ENCODE measurements at regions not wholly inside any gene's neighbourhood (a gene's known extent, or its start where the extent isn't known, plus 50 kb on each side); places are given as distances from the start of the nearest gene placed in this dataset.

DNA sequence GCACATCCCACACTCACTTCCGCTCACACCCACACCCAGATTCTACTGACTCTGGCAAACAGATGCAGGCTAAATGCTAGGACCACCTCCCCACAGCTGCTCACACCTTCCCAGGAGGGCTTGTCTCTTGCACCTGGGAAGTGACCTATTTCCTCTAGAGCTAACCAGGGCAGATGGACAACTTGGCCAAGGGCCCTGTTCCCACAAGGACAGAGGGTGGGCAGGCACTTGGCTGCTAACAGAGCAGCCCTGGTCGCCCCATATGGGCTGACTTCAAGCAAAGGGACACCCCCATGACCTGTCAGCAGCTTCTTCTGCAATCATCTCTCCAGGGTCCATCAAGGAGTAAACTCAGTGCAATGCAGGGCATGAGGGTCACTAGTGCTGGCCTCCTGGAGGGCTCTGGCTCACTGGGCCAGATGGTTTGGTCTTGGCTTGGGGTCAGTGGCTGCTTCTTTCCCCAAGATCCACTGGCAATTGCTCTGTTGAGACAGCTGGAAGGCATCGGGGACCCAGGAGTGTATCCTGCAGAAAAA lies 641.5 kb downstream of the PLPP3 start (continued):
- TF ChIP-seq, protein P1, sequence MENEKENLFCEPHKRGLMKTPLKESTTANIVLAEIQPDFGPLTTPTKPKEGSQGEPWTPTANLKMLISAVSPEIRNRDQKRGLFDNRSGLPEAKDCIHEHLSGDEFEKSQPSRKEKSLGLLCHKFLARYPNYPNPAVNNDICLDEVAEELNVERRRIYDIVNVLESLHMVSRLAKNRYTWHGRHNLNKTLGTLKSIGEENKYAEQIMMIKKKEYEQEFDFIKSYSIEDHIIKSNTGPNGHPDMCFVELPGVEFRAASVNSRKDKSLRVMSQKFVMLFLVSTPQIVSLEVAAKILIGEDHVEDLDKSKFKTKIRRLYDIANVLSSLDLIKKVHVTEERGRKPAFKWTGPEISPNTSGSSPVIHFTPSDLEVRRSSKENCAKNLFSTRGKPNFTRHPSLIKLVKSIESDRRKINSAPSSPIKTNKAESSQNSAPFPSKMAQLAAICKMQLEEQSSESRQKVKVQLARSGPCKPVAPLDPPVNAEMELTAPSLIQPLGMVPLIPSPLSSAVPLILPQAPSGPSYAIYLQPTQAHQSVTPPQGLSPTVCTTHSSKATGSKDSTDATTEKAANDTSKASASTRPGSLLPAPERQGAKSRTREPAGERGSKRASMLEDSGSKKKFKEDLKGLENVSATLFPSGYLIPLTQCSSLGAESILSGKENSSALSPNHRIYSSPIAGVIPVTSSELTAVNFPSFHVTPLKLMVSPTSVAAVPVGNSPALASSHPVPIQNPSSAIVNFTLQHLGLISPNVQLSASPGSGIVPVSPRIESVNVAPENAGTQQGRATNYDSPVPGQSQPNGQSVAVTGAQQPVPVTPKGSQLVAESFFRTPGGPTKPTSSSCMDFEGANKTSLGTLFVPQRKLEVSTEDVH (IDR thresholded peaks at IDR 0.05; ENCODE audit: low read depth, partially characterized antibody): no peak
- no peak for TF ChIP-seq RAD51 (IDR thresholded peaks at IDR 0.05)

DNA sequence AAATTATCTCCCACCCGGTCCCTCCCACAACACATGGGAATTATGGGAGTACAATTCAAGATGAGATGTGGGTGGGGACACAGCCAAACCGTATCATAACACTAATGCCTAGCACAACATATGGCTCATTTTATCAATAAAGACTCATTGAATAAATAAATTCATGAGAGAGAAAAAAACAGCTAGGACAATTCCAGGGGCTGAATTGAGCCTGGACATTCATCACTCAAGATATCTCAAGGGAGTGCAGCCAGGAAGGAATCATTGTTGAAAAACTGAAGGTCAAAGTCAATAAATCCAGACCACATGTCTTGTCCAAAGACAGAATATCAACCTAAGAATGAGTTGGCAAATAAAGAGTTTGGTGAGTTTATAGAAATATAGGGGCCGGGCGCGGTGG lies 644.1 kb downstream of the PLPP3 start:
- DNase-seq (ENCODE audit: low read depth, low spot score) (no peak), FAIRE-seq (no peak), ATAC-seq (no peak)
- intact Hi-C loops (cut with micrococcal nuclease; ENCODE audit: unreplicated experiment) (no loop called here), in situ Hi-C loops (cut with MboI) (no loop called here)
- no peaks in the 10 kb centered on the region for H3K79me2 ChIP-seq (ENCODE audit: control insufficient read depth, insufficient read depth, low read length)
- no peaks in the 10 kb centered on the region for H3K27me3 ChIP-seq (replicated peaks in 1 of 2; ENCODE audit: control insufficient read depth in 2 of 2, insufficient read depth in 2 of 2, low read length in 1 of 2)
- no peaks in the 10 kb centered on the region for H3K4me1 ChIP-seq (ENCODE audit: control insufficient read depth, insufficient read depth, low read length)
- ChIA-PET RAD21 (ENCODE audit: unreplicated experiment) (no interaction called here), POLR2A (no interaction called here), CTCF (no interaction called here), SMC1A (ENCODE audit: uncharacterized antibody, unreplicated experiment) (no interaction called here)
- H3K4me2 ChIP-seq (ENCODE audit: control insufficient read depth, insufficient read depth): no peak overlapping the region
- BruUV-seq (replicated peaks): no TSS peak
- no peaks in the 10 kb centered on the region for H3K9me3 ChIP-seq (replicated peaks; ENCODE audit: control insufficient read depth, insufficient read depth, low read length)
- H3K4me3 ChIP-seq: no peak overlapping the region
- no peaks in the 10 kb centered on the region for H4K20me1 ChIP-seq (ENCODE audit: control insufficient read depth, insufficient read depth)
- no peak overlapping the region for H3K27ac ChIP-seq (ENCODE audit: control insufficient read depth, insufficient read depth)
- no peaks in the 10 kb centered on the region for H3K36me3 ChIP-seq (ENCODE audit: control insufficient read depth in 2 of 2, insufficient read depth in 2 of 2, low read length in 1 of 2)
- no peak overlapping the region for H2AFZ ChIP-seq (ENCODE audit: control insufficient read depth, low read depth, low read length)
- H3K9ac ChIP-seq (ENCODE audit: control insufficient read depth, insufficient read depth, low read length): no peak overlapping the region
- WGBS (ENCODE audit: insufficient coverage, insufficient replicate concordance, low lambda C conversion rate, missing lambda C conversion rate): 16% methylated on average over 2 of the region's 5 CpGs
- TF ChIP-seq TCF3 (IDR thresholded peaks at IDR 0.05; ENCODE audit: borderline replicate concordance, insufficient read depth, low read depth, low read length) (no peak), RCOR1 (conservative IDR thresholded peaks at IDR 0.05; ENCODE audit: low read depth, low read length) (no peak), HDAC6 (IDR thresholded peaks at IDR 0.05; ENCODE audit: unreplicated experiment) (no peak), MEF2A (IDR thresholded peaks at IDR 0.05; ENCODE audit: insufficient read depth, low read depth, low read length) (no peak), EED (IDR thresholded peaks at IDR 0.05; ENCODE audit: low read depth) (no peak), GABPA (IDR thresholded peaks at IDR 0.05; ENCODE audit: low read depth) (no peak), SUZ12 (IDR thresholded peaks at IDR 0.05; ENCODE audit: unreplicated experiment) (no peak), FOXM1 (IDR thresholded peaks at IDR 0.05; ENCODE audit: low read depth, low read length) (no peak), BACH1 (IDR thresholded peaks at IDR 0.05; ENCODE audit: borderline replicate concordance) (no peak), SUPT20H (IDR thresholded peaks at IDR 0.05; ENCODE audit: borderline replicate concordance, control insufficient read depth, low read depth, low read length) (no peak)
- TF ChIP-seq, protein P2, sequence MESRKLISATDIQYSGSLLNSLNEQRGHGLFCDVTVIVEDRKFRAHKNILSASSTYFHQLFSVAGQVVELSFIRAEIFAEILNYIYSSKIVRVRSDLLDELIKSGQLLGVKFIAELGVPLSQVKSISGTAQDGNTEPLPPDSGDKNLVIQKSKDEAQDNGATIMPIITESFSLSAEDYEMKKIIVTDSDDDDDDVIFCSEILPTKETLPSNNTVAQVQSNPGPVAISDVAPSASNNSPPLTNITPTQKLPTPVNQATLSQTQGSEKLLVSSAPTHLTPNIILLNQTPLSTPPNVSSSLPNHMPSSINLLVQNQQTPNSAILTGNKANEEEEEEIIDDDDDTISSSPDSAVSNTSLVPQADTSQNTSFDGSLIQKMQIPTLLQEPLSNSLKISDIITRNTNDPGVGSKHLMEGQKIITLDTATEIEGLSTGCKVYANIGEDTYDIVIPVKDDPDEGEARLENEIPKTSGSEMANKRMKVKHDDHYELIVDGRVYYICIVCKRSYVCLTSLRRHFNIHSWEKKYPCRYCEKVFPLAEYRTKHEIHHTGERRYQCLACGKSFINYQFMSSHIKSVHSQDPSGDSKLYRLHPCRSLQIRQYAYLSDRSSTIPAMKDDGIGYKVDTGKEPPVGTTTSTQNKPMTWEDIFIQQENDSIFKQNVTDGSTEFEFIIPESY (IDR thresholded peaks at IDR 0.05): no peak
- TF ChIP-seq, protein P3, sequence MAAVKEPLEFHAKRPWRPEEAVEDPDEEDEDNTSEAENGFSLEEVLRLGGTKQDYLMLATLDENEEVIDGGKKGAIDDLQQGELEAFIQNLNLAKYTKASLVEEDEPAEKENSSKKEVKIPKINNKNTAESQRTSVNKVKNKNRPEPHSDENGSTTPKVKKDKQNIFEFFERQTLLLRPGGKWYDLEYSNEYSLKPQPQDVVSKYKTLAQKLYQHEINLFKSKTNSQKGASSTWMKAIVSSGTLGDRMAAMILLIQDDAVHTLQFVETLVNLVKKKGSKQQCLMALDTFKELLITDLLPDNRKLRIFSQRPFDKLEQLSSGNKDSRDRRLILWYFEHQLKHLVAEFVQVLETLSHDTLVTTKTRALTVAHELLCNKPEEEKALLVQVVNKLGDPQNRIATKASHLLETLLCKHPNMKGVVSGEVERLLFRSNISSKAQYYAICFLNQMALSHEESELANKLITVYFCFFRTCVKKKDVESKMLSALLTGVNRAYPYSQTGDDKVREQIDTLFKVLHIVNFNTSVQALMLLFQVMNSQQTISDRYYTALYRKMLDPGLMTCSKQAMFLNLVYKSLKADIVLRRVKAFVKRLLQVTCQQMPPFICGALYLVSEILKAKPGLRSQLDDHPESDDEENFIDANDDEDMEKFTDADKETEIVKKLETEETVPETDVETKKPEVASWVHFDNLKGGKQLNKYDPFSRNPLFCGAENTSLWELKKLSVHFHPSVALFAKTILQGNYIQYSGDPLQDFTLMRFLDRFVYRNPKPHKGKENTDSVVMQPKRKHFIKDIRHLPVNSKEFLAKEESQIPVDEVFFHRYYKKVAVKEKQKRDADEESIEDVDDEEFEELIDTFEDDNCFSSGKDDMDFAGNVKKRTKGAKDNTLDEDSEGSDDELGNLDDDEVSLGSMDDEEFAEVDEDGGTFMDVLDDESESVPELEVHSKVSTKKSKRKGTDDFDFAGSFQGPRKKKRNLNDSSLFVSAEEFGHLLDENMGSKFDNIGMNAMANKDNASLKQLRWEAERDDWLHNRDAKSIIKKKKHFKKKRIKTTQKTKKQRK (IDR thresholded peaks at IDR 0.05; ENCODE audit: low read depth, low read length): no peak
